GM23338 (cell line): ENCODE measurements at regions not wholly inside any gene's neighbourhood (a gene's known extent, or its start where the extent isn't known, plus 50 kb on each side); places are given as distances from the start of the nearest gene placed in this dataset.
"Not testable (repeated sequence)": the region's sequence is repeated elsewhere in the genome, so short reads cannot be mapped to it uniquely, and the experiment has no call there.

Source experiments
- ATAC-seq: fragments of 200-7000 bp; cut with Tn5 transposase; 3 replicates; pipeline ENCODE4 v1.9.1; 2020
- DNase-seq: peaks from one replicate; pipeline ENCODE4 v3.0.0-alpha.2; 2015; ENCODE audit warnings: low spot score
- H2AFZ ChIP-seq: fragments of 200-600 bp; sonication (generic); 2 replicates; pipeline ENCODE4 v1.8.0; 2016; ENCODE audit warnings: antibody characterized with exemption, mild to moderate bottlenecking, moderate library complexity
- H3F3A ChIP-seq: fragments of 200-600 bp; sonication (generic); replicated peaks from 2 replicates; pipeline ENCODE4 v1.8.0; 2017; ENCODE audit warnings: antibody characterized with exemption, mixed run types, low read depth
- H3K27ac ChIP-seq: fragments of 200-600 bp; sonication (generic); 2 replicates; pipeline ENCODE4 v1.6.1; 2016; ENCODE audit warnings: low read depth
- H3K27me3 ChIP-seq: fragments of 200-600 bp; sonication (generic); 2 replicates; pipeline ENCODE4 v1.8.0; 2016; ENCODE audit warnings: mild to moderate bottlenecking, mixed run types, moderate library complexity; ENCODE audit not compliant: insufficient read depth
- H3K36me3 ChIP-seq: fragments of 200-600 bp; sonication (generic); 2 replicates; pipeline ENCODE4 v1.8.0; 2016; ENCODE audit warnings: mild to moderate bottlenecking; ENCODE audit not compliant: insufficient read depth
- H3K4me1 ChIP-seq: fragments of 200-600 bp; sonication (generic); 2 replicates; pipeline ENCODE4 v1.8.0; 2016; ENCODE audit warnings: mild to moderate bottlenecking, moderate library complexity; ENCODE audit not compliant: insufficient read depth
- H3K4me2 ChIP-seq: fragments of 200-600 bp; sonication (generic); 2 replicates; pipeline ENCODE4 v1.7.1; 2017; ENCODE audit warnings: mixed run types
- H3K4me3 ChIP-seq: fragments of 200-600 bp; sonication (generic); 2 replicates; pipeline ENCODE4 v1.6.1; 2016; ENCODE audit warnings: mixed run types
- H3K79me2 ChIP-seq: fragments of 200-600 bp; sonication (generic); replicated peaks from 2 replicates; pipeline ENCODE4 v1.8.0; 2017; ENCODE audit warnings: mild to moderate bottlenecking; ENCODE audit not compliant: insufficient read depth
- H3K9me2 ChIP-seq: fragments of 200-600 bp; sonication (generic); 2 replicates; pipeline ENCODE4 v1.8.0; 2017; ENCODE audit not compliant: insufficient read depth
- H4K20me1 ChIP-seq: fragments of 200-600 bp; sonication (generic); replicated peaks from 2 replicates; pipeline ENCODE4 v1.8.0; 2017; ENCODE audit warnings: mild to moderate bottlenecking; ENCODE audit not compliant: insufficient read depth
- H3K27ac Mint-ChIP-seq: 2 replicates; pipeline ENCODE4 v1.8.0; 2020; ENCODE audit warnings: inconsistent platforms, mild to moderate bottlenecking, moderate library complexity, mixed read lengths
- H3K27me3 Mint-ChIP-seq: 3 replicates; pipeline ENCODE4 v1.8.0; 2022; ENCODE audit warnings: low read depth, mild to moderate bottlenecking, moderate library complexity, mixed read lengths, inconsistent platforms; ENCODE audit not compliant: insufficient read depth, poor library complexity
- H3K36me3 Mint-ChIP-seq: 3 replicates; pipeline ENCODE4 v1.8.0; 2021; ENCODE audit warnings: low read depth, mild to moderate bottlenecking, inconsistent platforms, moderate library complexity, mixed read lengths
- H3K4me1 Mint-ChIP-seq: 3 replicates; pipeline ENCODE4 v1.8.0; 2020; ENCODE audit warnings: mild to moderate bottlenecking, inconsistent platforms, mixed read lengths
- H3K4me3 Mint-ChIP-seq: 3 replicates; pipeline ENCODE4 v1.8.0; 2021; ENCODE audit warnings: moderate library complexity, mild to moderate bottlenecking, inconsistent platforms, mixed read lengths
- H3K9me3 Mint-ChIP-seq: 3 replicates; pipeline ENCODE4 v1.8.0; 2020; ENCODE audit warnings: moderate library complexity, mild to moderate bottlenecking, inconsistent platforms, mixed read lengths
- CREB1 ChIP-seq: fragments of 250-450 bp; sonication (Bioruptor Pico); IDR thresholded peaks from 2 replicates; pipeline ENCODE4 v1.5.0; 2020; ENCODE audit warnings: low read depth, mild to moderate bottlenecking, moderate library complexity
- ETS1 ChIP-seq: IDR thresholded peaks from 2 replicates; pipeline ENCODE4 v1.6.1; 2016; ENCODE audit warnings: antibody characterized with exemption
- EZH2 ChIP-seq: fragments of 200-600 bp; sonication (generic); IDR thresholded peaks from one replicate; pipeline ENCODE4 v1.8.0; 2017; ENCODE audit warnings: antibody characterized with exemption, mild to moderate bottlenecking, low read depth; ENCODE audit not compliant: unreplicated experiment
- JUNB ChIP-seq: IDR thresholded peaks from one replicate; pipeline ENCODE4 v1.6.1; 2016; ENCODE audit warnings: antibody characterized with exemption; ENCODE audit not compliant: unreplicated experiment
- POLR2AphosphoS5 ChIP-seq: IDR thresholded peaks from 2 replicates; pipeline ENCODE4 v1.6.1; 2016; ENCODE audit warnings: antibody characterized with exemption, low read depth
- ZNF114 ChIP-seq: fragments of 250-450 bp; sonication (Bioruptor Pico); IDR thresholded peaks from 2 replicates; pipeline ENCODE4 v1.5.0; 2020; ENCODE audit warnings: mild to moderate bottlenecking, moderate library complexity
- ZNF331 ChIP-seq: fragments of 250-450 bp; sonication (Bioruptor Pico); IDR thresholded peaks from 2 replicates; pipeline ENCODE4 v1.5.0; 2020; ENCODE audit warnings: low read depth, mild to moderate bottlenecking, moderate library complexity
- ZNF462 ChIP-seq: fragments of 250-450 bp; sonication (Bioruptor Pico); IDR thresholded peaks from 2 replicates; pipeline ENCODE4 v1.5.0; 2020; ENCODE audit warnings: mild to moderate bottlenecking, moderate library complexity

GRCh38 chr2:192413812-192414681 is 219.3 kb upstream of the TMEFF2 start:
- Mint-ChIP-seq H3K27ac (no peak overlapping the region), H3K9me3 (peaks cover 7% of the 10 kb centered on the region; the same call in 1 of the 3 replicates), H3K27me3 (peaks cover 2% of the 10 kb centered on the region), H3K36me3 (no peaks in the 10 kb centered on the region), H3K4me3 (no peak overlapping the region), H3K4me1 (no peaks in the 10 kb centered on the region)
- TF ChIP-seq POLR2AphosphoS5 (no peak), ZNF462 (CRISPR knock-in tag) (no peak), ETS1 (no peak), JUNB (no peak), EZH2 (no peak), ZNF114 (CRISPR knock-in tag) (no peak), ZNF331 (no peak), CREB1 (CRISPR knock-in tag) (no peak)
- no peaks in the 10 kb centered on the region for H3K36me3 ChIP-seq
- H3F3A ChIP-seq, result no peaks in the 10 kb centered on the region
- no peak overlapping the region for H3K4me3 ChIP-seq
- no peaks in the 10 kb centered on the region for H4K20me1 ChIP-seq
- no peak for ATAC-seq
- no peaks in the 10 kb centered on the region for H3K4me1 ChIP-seq
- H3K9me2 ChIP-seq, result no peaks in the 10 kb centered on the region
- peak; percentile 17 for DNase-seq
- no peaks in the 10 kb centered on the region for H3K79me2 ChIP-seq
- H3K27me3 ChIP-seq, result no peaks in the 10 kb centered on the region
- H3K4me2 ChIP-seq, result no peak overlapping the region
- no peak overlapping the region for H3K27ac ChIP-seq
- no peak overlapping the region for H2AFZ ChIP-seq

- H3K4me2 ChIP-seq, H3K4me1 ChIP-seq, H3K79me2 ChIP-seq, H3K9me3 Mint-ChIP-seq, H3K27ac ChIP-seq, H3K27me3 Mint-ChIP-seq, H4K20me1 ChIP-seq, H3K27ac Mint-ChIP-seq, H3K36me3 Mint-ChIP-seq, DNase-seq, ATAC-seq, H3K9me2 ChIP-seq, H3K4me1 Mint-ChIP-seq, H3K4me3 ChIP-seq, H3F3A ChIP-seq, H3K36me3 ChIP-seq, H3K4me3 Mint-ChIP-seq, H3K27me3 ChIP-seq: not testable (repeated sequence)
- H2AFZ ChIP-seq, result peak overlapping the region; percentile 16; the same call in 1 of the 2 replicates
Observed at GRCh38 chr2:192412866-192413265, 218.1 kb upstream of the TMEFF2 start.
